GM19372 (cell line): ENCODE measurements at regions not wholly inside any gene's neighbourhood (a gene's known extent, or its start where the extent isn't known, plus 50 kb on each side); places are given as distances from the start of the nearest gene placed in this dataset.
A peak's percentile ranks its signal among the peaks of the same experiment; 100 is the strongest.

Experiments used
- ATAC-seq: cut with Tn5 transposase; IDR thresholded peaks from one replicate; pipeline ENCODE4 v1.9.1; 2021; ENCODE audit warnings: mild to moderate bottlenecking, low read depth, moderate library complexity; ENCODE audit not compliant: unreplicated experiment

DNA sequence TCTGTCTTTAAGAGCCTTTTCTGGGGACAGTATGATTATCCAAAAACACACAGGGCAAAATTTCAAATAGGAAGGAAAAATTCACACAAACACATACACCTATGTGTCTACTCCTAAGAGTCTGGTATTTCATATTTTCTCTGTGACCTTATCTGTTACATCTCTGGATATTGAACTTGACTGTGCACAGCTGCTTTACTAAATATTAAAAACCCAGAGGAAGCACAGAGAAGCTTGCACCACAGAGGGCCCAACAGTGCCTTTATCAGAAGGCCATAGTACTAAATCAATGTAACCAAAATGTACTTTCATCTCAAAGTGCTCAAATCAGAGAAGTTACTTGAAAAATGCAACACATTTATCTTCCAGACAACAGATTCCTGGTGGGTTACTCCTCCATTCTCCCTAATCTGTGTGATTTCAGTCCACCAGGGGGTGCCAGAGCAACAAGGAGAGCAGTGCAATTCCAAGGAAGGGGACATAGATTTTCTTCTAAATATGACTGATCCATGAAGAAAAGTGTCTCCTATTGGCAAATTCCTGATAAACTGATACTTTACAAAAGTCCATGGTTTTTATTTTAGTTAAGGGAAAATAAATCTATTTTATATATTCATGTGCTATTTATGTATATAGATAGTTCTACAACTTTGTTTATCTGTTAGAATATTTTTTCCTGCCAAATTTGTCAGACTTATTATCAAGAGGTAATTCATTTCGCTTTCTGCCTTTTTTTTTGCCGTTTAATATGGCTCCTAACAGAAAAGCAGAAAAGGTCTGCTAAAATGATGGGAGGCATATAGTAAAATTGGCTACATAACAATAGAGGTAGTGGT is 617.6 kb downstream of the LRFN5 start:
- ATAC-seq, result no peak

GRCh38 chr14:42222924-42223471 is 616.3 kb downstream of the LRFN5 start:
- peak; percentile 89 for ATAC-seq

- ATAC-seq, result no peak
Observed at GRCh38 chr14:42214981-42215491, 608.4 kb downstream of the LRFN5 start.

DNA sequence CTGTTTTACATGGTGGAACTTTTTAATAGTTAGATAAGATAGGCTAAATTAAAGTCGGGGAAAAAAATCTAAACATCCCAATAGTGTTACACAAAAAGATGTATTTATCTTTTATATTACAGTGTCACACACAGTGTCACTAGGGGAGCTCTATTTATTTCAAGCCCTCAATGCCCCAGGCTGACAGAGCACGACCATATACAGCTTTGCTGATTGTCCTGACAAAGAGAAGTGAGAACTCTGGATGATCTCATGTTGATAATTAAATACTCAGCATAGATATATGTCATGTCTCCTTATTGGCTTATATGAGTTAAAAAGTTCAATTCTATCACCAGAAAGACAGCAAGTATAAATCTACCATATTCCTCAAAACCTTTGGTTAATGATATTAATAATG is 594.3 kb downstream of the LRFN5 start:
- no peak for ATAC-seq

GRCh38 chr14:42198010-42198409 is 591.3 kb downstream of the LRFN5 start:
- ATAC-seq, result no peak

- no peak for ATAC-seq
Observed at GRCh38 chr14:42192738-42193653, 586.3 kb downstream of the LRFN5 start.

DNA sequence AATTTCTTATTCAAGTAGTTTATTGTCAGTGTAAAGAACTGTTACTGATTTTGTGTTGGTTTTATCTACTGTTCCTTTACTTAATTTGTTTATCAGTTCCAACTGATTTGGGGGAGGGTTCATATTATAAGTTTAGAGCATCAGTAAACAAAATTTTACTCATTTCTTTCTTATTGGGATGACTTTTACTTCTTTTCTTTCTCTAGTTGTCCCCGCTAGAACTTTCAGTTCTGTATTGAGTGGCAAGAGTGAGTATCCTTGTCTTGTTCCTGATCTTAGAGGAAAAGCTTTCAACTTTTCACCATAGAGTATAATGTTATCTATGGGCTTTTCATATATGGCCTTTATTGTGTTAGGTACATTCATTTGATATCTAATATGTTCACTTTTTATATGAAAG is 584.1 kb downstream of the LRFN5 start:
- no peak for ATAC-seq

GRCh38 chr14:42187846-42188245 is 581.2 kb downstream of the LRFN5 start:
- ATAC-seq, result no peak

GRCh38 chr14:42185718-42186117 is 579.0 kb downstream of the LRFN5 start:
- no peak for ATAC-seq

DNA sequence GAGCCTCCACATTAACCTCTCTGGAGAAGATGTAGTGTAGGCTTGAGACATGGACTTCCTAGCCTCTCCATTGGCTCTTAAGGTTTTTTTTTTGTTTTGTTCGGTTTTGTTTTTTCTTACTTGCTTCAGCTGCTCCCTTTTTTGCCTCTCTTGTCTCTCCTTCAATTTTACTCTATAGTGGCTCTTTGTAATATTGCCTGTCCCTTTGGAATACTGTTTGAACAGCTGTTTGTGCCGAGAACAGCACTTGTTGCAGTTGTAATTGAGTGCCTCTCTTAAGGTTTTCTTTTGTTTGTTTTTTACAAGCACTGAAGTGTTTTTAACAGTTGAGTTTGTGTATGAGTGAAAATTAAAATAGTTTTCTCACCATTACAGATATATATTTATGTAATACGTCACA is 567.7 kb downstream of the LRFN5 start:
- no peak for ATAC-seq

- no peak for ATAC-seq
Observed at GRCh38 chr14:42173206-42173605, 566.5 kb downstream of the LRFN5 start.

DNA sequence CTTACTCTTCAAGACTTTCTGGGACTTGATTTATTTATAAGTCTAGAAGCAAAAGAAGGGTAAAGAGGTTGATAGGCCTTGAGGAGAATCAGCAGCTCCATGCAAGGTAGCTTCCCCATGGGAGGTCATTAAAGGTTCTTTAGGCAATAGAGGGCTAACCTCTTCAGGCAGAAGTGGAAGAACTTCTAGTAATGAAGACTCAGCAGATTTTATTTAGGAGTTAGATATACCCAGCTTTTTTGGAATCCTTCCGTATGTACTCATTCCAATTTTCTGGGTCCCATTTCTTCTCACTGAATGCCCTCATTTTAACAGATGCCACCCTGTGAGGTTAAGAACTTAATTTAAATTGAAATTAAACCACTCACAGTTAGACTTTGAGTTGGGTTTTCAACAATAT is 565.6 kb downstream of the LRFN5 start:
- no peak for ATAC-seq

DNA sequence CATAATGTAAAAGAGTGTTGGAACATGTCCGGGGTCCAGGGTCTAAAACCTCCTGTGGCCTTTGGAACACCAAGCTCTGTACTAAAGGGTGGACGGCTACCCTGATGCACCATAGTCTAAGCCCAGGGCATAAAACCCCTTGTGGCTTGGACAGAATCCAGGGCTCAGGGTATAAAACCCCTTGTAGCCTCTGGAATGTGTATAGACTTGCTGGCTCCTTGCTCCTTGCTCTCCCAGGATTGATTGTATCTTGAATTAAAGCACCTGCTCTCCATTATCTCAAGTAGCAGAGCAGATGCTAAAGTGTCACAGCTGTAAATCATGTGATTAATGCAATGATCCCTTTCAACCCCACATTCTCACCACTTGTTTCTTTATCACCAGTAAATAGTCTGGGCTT is 556.5 kb downstream of the LRFN5 start:
- ATAC-seq, result no peak

DNA sequence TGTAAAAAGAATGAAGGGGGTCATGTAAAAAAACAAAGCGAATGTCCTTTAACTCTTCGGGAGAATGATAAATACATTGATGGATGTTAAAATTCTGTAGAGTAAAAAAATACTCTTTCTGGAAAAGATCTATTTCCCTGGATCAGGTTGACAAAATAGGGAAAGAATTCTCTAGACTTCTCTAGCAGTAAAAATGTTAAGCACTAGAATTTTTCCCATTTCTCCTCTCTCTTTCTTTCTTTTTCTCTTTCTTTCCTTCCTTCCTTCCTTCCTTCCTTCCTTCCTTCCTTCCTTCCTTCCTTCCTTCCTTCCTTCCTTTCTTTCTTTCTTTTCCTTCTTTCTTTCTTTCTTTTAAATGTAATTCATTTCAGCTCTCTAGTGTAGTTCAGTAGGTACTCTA is 552.5 kb downstream of the LRFN5 start:
- ATAC-seq, result no peak

DNA sequence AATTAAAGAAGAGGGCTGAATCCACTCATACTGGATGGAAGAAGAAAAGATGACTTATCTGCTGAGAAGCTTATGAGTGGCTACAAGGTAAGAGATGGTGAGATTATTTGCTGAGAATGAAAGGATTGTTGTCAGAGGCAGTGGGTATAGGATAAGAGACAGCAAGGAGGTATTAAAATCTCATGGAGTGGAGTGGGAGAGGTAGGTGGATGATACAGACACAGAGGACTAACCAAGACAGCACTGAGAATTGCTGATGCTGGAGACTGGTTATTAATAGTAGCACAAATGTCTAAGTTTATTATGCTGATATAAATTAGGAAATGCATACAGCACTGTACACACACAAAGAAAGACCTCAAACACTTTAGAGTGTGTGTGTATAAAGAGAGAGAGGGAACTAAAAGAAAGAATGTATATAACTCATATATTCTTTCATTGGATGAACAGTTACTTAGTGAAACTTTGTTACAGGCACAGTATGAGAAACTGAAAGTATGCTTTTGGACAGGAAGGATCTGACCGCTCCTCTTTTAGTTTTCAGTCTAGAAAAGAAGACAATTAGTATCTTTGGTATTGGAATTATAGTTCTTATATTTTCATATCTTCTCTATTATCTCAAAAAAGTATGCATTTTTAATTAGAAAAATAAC is 543.1 kb downstream of the LRFN5 start:
- peak; percentile 92 for ATAC-seq

GRCh38 chr14:42145766-42146165 is 539.1 kb downstream of the LRFN5 start:
- ATAC-seq, result no peak

GRCh38 chr14:42143114-42143513 is 536.4 kb downstream of the LRFN5 start:
- no peak for ATAC-seq

- ATAC-seq, result no peak
Observed at GRCh38 chr14:42141328-42141727, 534.7 kb downstream of the LRFN5 start.

- no peak for ATAC-seq
Observed at GRCh38 chr14:42140831-42141279, 534.2 kb downstream of the LRFN5 start.

GRCh38 chr14:42140001-42140400 is 533.3 kb downstream of the LRFN5 start:
- ATAC-seq, result no peak
